Esophagus squamous epithelium (tissue), 4 donors: ENCODE measurements at regions not wholly inside any gene's neighbourhood (a gene's known extent, or its start where the extent isn't known, plus 50 kb on each side); places are given as distances from the start of the nearest gene placed in this dataset.

Source experiments
- POLR2A ChIP-seq, 4 donors: fragments of 450-650 bp; IDR thresholded peaks; one replicate each; pipeline ENCODE4 v1.6.1; 2017; ENCODE audit warnings: antibody characterized with exemption in 4 of 4, mild to moderate bottlenecking in 4 of 4, moderate library complexity in 3 of 4
- TF ChIP-seq, protein P1 (sequence below), 6 experiments: fragments of 450-650 bp in 4 of 6; fragments of 200-600 bp in 2 of 6; sonication (generic) in 2 of 6; IDR thresholded peaks; one replicate each; pipeline ENCODE4 v1.5.1; 2016 to 2019; ENCODE audit warnings: antibody characterized with exemption in 6 of 6, mild to moderate bottlenecking in 4 of 6, moderate library complexity in 4 of 6

DNA sequence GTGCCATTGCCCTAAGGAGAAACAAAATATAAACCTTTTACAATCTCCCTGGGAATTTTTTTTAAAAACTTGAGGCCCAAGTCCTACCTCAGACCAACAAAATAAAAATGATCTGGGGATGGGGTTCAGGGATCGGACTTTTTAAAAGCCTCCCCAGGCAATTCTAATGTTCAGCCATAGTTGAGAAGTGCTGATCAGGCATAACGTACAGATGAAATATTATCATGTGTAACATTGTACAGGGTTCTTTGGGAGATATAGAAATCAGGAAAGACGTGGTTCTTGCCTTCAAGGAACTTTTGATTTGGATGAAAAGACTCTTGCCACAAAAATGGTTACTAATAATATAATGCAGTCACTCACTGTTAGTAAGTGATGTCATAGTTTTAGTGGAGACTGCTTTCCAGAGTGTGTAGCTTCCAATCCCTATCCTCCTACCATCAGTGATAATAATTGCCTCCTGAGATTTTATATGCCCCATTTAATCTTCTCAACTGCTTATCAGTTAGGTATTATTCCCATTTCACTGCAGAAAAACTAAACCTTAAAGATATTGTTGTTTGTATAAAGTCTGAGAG, 135.6 kb downstream of the BRMS1L start:
- TF ChIP-seq, protein P1, sequence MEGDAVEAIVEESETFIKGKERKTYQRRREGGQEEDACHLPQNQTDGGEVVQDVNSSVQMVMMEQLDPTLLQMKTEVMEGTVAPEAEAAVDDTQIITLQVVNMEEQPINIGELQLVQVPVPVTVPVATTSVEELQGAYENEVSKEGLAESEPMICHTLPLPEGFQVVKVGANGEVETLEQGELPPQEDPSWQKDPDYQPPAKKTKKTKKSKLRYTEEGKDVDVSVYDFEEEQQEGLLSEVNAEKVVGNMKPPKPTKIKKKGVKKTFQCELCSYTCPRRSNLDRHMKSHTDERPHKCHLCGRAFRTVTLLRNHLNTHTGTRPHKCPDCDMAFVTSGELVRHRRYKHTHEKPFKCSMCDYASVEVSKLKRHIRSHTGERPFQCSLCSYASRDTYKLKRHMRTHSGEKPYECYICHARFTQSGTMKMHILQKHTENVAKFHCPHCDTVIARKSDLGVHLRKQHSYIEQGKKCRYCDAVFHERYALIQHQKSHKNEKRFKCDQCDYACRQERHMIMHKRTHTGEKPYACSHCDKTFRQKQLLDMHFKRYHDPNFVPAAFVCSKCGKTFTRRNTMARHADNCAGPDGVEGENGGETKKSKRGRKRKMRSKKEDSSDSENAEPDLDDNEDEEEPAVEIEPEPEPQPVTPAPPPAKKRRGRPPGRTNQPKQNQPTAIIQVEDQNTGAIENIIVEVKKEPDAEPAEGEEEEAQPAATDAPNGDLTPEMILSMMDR (IDR thresholded peaks at IDR 0.05): no peak
- TF ChIP-seq POLR2A (IDR thresholded peaks at IDR 0.05): no peak
